PC-3 (cell line): ENCODE measurements at regions not wholly inside any gene's neighbourhood (a gene's known extent, or its start where the extent isn't known, plus 50 kb on each side); places are given as distances from the start of the nearest gene placed in this dataset.

Experiments used
- CTCF ChIP-seq: fragments of 300-600 bp; sonication (generic); conservative IDR thresholded peaks from 2 replicates; pipeline ENCODE4 v1.5.1; 2017; ENCODE audit warnings: antibody characterized with exemption, low read depth, mild to moderate bottlenecking, low read length
- EZH2phosphoT487 ChIP-seq: fragments of 300-600 bp; sonication (generic); IDR thresholded peaks from 2 replicates; pipeline ENCODE4 v1.6.1; 2018; ENCODE audit warnings: mild to moderate bottlenecking, antibody characterized with exemption, low read length, borderline replicate concordance

- TF ChIP-seq CTCF (no peak), EZH2phosphoT487 (no peak)
These were observed 234.4 kb downstream of the RNF152 start for GRCh38 chr18:61658431-61658830.
